GM21576 (cell line): ENCODE measurements at regions not wholly inside any gene's neighbourhood (a gene's known extent, or its start where the extent isn't known, plus 50 kb on each side); places are given as distances from the start of the nearest gene placed in this dataset.

Experiments used
- ATAC-seq: cut with Tn5 transposase; IDR thresholded peaks from one replicate; pipeline ENCODE4 v1.9.1; 2021; ENCODE audit warnings: mild to moderate bottlenecking, moderate library complexity; ENCODE audit not compliant: unreplicated experiment

GRCh38 chr1:163013826-163014600 lies 55.1 kb upstream of the RGS4 start:
- no peak for ATAC-seq

DNA sequence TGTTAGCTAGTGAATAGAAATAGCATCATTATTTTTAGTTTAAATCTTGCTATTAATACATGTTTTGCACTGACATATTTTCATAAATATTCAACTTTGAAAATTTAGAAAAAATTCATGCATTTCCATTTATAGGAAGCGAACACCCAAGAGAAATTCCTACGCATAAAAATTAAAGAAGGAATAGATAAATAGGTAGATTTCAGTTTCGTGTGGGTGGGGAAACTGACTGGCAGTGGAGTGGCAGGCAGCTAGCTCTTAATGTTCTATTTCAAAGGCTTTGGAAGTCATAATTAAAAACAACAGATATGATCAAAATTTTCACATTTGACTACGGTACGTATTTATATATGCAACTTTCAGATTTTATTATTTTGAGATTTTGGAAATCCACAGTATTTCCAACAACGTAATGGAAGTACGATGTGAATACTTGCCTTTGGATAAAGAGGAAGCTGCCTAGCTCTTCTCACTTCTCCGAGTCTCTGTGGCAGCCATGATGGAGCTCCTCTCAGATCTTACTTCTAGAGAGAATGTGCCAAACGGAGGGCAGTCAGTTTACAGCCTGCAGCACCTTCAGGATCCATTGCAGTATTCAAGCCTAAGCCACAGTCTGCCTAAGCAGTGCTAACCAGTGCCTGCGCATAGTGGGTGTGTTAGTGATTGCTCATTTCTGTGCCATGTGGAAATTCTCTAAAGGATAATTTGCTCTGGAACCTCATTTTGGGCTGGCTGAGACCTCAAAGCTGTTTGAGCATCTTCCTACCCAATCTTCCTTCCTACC lies 62.9 kb upstream of the RGS4 start:
- ATAC-seq: no peak

- ATAC-seq: no peak
These were observed 71.5 kb upstream of the RGS4 start for GRCh38 chr1:162997499-162998285.

DNA sequence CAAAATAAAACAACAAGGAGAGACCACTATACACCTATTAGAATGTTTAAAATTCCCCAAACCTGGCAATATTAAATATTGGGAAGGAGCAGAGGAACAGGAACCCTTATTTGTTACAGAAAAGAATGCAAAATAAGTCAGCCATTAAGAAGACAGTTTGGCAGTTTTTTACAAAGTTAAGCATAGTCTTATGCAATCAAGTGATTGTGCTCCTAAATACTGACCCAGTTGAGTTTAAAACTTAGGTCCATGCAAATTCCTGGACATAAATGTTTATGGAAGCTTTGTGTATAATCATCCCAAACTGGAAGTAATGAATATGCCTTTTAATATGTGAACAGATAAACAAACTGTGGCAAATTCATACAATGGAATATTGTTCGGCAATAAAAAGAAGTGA lies 72.9 kb upstream of the RGS4 start:
- ATAC-seq: no peak

- no peak for ATAC-seq
These were observed 74.2 kb upstream of the RGS4 start for GRCh38 chr1:162994921-162995320.

DNA sequence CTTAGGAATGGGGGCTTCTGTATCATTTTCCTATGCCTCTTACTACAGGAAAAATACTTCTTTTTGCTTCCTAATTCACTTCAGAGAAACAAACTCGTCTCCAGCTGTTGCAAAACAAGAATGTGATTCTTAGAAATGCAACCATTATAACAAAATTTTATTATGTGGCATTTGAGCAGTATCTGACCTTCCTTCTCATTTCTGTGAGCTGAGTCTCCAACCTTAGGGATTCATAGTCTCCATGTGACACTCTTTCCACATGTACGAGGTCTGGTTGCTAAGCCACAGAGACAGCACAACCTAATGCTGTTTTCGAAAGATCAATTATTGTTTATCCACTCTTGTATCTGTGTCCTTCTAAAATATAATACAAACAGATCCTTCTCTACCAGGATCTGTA lies 75.3 kb upstream of the RGS4 start:
- ATAC-seq: no peak

DNA sequence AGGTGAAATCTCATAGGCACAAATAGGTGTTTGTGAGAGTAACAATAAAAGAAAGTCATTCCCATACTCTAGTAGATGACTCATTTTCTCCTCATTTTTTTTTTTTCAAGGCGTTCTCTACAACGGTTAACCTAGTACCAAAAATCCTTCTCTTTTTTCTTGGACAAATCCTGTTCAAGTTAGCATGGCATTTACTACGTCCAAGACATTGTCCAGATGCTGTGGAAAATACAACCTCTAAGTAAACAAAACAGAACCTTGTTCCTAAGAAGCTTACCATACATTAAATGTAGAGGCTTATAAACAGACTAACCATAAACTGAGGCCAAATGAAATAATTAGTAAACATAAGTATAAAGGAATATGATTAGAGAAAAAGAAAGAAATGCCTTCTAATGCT lies 76.2 kb upstream of the RGS4 start:
- ATAC-seq: no peak

DNA sequence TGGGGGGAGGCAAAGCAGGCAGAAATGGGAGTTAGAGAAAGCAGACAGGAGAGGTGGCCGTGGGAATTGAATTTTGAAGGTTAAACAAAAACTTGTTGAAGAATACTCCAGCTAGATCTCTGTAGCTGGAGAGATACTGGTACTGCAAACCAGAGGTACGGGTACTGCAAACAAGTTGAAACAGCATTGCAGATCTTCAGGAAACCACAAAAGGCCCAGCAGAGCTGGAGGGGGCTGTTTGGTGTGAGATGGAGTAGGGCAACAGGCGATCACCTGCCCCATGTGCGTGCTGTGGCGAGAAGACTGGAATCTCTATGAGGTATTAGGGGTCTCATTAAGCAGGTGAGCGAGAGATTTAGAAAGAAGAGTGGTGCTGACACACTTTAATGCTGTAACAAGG lies 77.7 kb upstream of the RGS4 start:
- ATAC-seq: no peak

- ATAC-seq: no peak
These were observed 78.5 kb upstream of the RGS4 start for GRCh38 chr1:162990665-162991064.

GRCh38 chr1:162988869-162989268 lies 80.3 kb upstream of the RGS4 start:
- ATAC-seq: no peak

- ATAC-seq: no peak
These were observed 81.3 kb upstream of the RGS4 start for GRCh38 chr1:162987866-162988265.

DNA sequence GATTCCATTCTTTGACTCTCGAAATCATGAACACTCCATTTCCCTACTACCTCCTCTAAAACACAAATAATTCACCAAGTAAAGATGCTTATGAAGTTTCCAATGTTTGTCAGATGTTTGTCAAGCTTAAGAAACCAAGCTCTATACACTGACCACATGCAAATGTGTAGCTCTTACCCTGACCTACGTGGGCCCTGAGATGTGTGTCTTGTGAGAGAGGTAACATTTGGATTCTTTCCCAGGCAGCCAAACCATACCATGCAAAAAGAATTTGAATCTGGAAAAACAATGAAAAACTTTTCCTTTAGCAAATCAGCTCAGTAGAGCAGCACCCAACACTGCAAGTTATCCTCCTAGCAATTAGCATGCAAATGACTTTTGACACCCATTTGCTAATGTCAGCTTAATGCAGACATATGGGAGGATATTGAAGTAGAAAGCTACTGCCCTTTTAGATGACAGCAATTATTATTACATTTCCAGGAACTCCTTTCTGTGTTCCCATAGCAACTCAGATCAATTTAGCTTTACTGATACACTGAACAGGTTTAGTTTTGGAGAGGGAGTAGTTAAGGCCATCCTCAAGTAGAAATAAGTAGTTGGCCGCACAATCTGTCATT lies 83.2 kb upstream of the RGS4 start:
- no peak for ATAC-seq

DNA sequence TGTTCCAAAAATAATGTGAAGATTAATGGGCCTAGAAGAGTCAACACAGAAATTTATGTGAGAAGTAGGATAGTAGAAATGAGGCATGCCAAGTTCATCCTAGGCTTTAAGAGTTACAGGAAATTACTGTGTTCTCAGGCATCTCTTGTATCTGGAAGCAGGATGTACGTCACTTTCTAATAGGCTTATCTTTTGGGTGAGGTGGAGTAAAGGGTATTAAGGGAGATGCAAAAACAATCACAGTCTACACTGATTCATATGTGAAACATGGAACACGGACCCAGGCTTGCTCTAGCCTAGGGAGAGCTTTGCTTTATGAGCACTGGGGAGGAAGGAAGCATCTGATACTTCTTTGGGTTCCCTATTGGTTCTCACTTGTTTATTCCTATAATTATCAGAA lies 84.5 kb upstream of the RGS4 start:
- no peak for ATAC-seq

DNA sequence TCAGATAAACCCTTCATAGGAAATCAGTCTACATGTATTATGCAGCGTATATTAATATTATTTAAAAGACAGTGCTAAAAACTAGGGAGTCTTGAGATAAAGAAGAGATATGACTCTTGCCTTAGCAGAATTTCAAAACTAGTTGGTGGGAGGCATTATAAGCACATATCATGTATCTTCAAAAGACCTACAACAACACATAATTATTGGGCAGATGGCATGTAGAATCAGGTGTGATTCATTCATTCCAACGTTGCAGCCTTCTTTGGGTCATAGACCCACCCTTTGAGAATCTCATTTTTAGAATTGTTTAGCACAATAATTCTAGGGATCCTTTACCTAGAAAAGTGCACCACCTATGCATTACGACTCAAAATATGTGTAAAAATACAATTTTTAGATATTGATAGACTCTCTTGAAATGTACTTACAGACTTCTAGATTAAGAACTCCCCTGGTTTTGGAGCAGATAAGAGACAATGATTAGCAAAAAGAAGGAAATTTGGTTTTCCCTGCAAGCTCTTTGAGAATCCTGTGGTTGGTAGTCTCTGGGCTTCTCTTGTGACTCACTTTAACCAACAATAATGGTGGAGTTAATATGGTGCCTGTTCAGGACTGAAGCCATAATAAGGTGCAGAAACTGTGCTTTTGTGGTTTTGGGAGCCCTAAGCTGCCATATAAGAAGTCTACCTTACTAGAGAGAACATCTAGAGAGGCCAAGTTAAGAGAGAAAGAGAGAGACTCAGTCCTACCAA lies 85.3 kb upstream of the RGS4 start:
- ATAC-seq: no peak

- no peak for ATAC-seq
These were observed 86.8 kb upstream of the RGS4 start for GRCh38 chr1:162982364-162982763.

GRCh38 chr1:162977944-162978568 lies 91.1 kb upstream of the RGS4 start:
- ATAC-seq: no peak

DNA sequence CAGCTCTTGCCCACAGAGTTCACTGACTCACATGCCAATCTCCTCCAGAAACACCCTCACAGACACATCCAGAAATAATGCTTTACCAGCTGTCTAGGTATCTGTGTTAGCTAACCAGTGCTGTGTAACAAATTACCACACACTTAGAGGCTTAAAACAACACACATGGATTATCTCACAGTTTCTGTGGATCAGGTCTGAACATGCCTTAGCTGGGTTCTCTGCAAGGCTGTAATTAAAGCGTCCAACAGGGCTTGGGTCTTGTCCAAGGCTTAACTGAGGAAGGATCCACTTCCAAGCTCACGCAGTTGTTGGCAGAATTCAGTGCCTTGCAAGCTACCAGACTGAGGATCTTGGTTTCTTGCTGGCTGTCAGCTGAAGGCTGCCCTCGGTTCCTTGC lies 92.5 kb upstream of the RGS4 start:
- no peak for ATAC-seq

DNA sequence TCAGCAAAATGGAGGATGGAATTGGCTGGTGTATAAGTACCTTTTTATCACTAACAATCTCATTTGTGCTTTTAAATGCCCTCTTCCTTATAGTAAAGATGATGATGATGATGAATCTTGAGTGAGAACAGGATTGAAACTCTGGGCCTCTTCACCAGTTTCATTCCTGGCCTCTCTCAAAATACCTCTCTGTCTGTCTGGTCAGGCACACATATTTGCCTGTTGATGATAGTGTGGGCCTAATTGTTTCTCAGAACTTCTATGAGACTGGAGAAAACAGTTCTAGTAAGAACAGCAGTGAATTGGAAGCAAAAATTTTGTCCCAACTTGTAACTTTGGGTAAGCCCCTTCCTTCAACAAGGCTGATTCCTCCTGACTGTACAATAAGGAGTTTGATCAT lies 94.4 kb upstream of the RGS4 start:
- no peak for ATAC-seq

- no peak for ATAC-seq
These were observed 95.8 kb upstream of the RGS4 start for GRCh38 chr1:162973381-162973795.

DNA sequence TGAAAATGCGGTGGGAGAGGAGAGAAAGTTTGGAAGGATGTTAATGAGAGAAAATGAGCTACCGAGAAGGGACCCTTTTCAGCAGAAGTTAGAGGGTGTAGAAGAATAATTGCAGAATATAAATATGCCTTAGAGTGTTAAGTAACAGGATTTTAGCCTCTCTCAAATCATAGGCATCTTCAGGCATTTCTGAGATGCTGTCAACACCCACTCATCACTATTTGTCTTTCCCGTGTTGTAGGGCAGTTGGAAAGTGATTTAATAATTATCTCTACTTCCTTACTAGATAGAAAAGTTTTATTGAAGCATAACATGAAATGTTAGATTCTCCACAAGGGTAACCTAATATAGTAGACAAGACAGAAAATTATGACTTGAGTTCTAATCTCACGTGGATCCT lies 96.4 kb upstream of the RGS4 start:
- ATAC-seq: no peak
